ENCODE measurements at regions not wholly inside any gene's neighbourhood (a gene's known extent, or its start where the extent isn't known, plus 50 kb on each side); places are given as distances from the start of the nearest gene placed in this dataset.

DNA sequence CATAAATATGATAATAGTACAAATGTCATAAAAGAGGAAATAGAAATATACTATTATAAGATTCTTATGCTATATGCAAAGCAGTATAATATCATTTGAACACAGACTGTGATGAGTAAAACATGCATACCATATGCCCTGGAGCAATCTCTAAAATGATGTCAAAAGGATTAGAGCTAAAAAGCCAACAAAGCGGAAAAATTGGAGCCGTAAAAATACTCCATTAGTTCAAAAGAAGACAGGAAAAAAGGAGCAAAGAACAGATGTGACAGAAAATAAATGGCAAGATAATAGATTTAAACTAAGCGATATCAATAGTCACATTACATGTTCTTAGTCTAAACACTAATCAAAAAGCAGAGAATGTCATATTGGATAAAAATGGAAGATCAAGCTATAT lies 191.0 kb upstream of the PLPP4 start:
- H3K4me3 ChIP-seq, result no peak overlapping the region
- H3K27me3 ChIP-seq, result no peaks in the 10 kb centered on the region
- H3K27ac ChIP-seq, result no peak overlapping the region
- no peaks in the 10 kb centered on the region for H3K9me3 ChIP-seq
- intact Hi-C loops (cut with DNase I; ENCODE audit: low total_unique reads), result no loop called here
- H3K4me1 ChIP-seq, result no peaks in the 10 kb centered on the region
- H3K36me3 ChIP-seq, result no peaks in the 10 kb centered on the region
- no peak for DNase-seq
- no peak for TF ChIP-seq CTCF (IDR thresholded peaks at IDR 0.05)

DNA sequence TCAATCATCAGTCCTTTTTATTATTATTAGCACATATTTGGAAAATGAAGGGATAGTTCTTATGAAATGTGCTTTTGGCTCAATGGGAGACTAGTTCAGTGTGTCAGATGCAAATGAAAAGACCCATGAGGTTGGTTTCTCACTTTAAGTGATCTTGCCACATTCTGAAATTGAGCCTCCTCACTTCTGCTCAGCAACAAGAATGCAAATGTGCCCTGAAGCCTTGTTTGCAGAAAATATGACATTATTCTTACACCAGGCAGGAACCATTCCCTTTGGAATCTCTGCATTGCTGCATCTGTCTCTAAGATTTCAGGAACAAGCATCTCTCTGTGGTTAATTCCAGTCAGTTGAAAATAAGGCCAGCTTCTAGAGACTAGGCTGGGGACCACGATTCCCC lies 186.1 kb upstream of the PLPP4 start:
- H3K27ac ChIP-seq, result no peak overlapping the region
- H3K4me3 ChIP-seq, result no peak overlapping the region
- H3K36me3 ChIP-seq, result no peaks in the 10 kb centered on the region
- no peaks in the 10 kb centered on the region for H3K4me1 ChIP-seq
- no peaks in the 10 kb centered on the region for H3K9me3 ChIP-seq
- TF ChIP-seq CTCF (IDR thresholded peaks at IDR 0.05), result no peak
- no peak for DNase-seq
- no peaks in the 10 kb centered on the region for H3K27me3 ChIP-seq
- intact Hi-C loops (cut with DNase I; ENCODE audit: low total_unique reads), result no loop called here

DNA sequence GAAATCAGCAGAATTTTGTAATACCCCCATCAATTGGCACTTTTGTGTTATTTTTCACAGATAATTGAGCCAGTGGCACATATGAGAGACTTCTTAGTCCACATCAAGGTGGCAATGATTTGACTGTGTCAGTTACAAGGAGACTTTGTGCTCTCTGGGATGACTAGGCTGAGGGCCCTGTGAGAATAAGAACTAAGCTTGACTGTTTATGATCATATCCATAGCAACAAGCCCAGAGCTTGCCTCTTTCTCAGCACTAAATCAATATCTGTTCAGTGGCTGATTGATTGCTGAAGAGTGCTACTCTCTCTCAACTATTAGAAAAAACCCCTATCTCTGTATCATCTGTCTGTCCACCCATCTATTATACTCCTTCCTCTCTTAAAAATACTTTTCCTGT lies 185.3 kb upstream of the PLPP4 start:
- Histone ChIP-seq H3K4me1 (no peaks in the 10 kb centered on the region), H3K36me3 (no peaks in the 10 kb centered on the region), H3K27ac (no peak overlapping the region), H3K4me3 (no peak overlapping the region), H3K9me3 (no peaks in the 10 kb centered on the region), H3K27me3 (no peaks in the 10 kb centered on the region)
- TF ChIP-seq CTCF (IDR thresholded peaks at IDR 0.05), result no peak
- no peak for DNase-seq
- intact Hi-C loops (cut with DNase I; ENCODE audit: low total_unique reads), result no loop called here

- TF ChIP-seq CTCF (IDR thresholded peaks at IDR 0.05), result no peak
- no peak for DNase-seq
- Histone ChIP-seq H3K36me3 (no peaks in the 10 kb centered on the region), H3K9me3 (no peaks in the 10 kb centered on the region), H3K27ac (no peak overlapping the region), H3K27me3 (no peaks in the 10 kb centered on the region), H3K4me1 (no peaks in the 10 kb centered on the region), H3K4me3 (no peak overlapping the region)
- intact Hi-C loops (cut with DNase I; ENCODE audit: low total_unique reads), result no loop called here
Observed at GRCh38 chr10:120272350-120272749, 184.7 kb upstream of the PLPP4 start.

DNA sequence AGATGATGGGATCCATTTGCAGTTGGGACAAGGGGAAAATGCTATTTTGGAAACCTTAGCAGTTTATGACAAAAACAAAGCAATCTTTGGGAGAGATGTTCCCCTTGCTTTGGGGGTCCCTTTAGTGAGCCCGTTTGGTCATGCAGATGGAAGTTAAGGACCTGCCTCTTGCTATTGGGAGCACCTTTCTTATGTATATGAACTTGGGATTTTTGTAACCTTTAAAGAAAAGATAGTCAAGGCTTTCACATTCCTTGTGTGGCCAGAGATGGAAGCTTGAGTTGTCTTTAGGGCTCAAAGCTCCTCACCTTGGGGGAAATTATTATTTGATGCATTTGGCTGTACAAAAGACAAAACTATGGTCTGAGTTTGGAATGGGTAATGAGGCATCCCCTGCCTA lies 179.0 kb upstream of the PLPP4 start:
- Histone ChIP-seq H3K9me3 (no peaks in the 10 kb centered on the region), H3K27ac (no peak overlapping the region), H3K4me3 (no peak overlapping the region), H3K36me3 (no peaks in the 10 kb centered on the region), H3K27me3 (no peaks in the 10 kb centered on the region), H3K4me1 (no peaks in the 10 kb centered on the region)
- DNase-seq, result no peak
- TF ChIP-seq CTCF (IDR thresholded peaks at IDR 0.05), result no peak
- intact Hi-C loops (cut with DNase I; ENCODE audit: low total_unique reads), result no loop called here

GRCh38 chr10:120279196-120279595 lies 177.8 kb upstream of the PLPP4 start:
- Histone ChIP-seq H3K9me3 (no peaks in the 10 kb centered on the region), H3K4me1 (no peaks in the 10 kb centered on the region), H3K27ac (no peak overlapping the region), H3K4me3 (no peak overlapping the region), H3K27me3 (no peaks in the 10 kb centered on the region), H3K36me3 (no peaks in the 10 kb centered on the region)
- TF ChIP-seq CTCF (IDR thresholded peaks at IDR 0.05), result no peak
- no peak for DNase-seq
- intact Hi-C loops (cut with DNase I; ENCODE audit: low total_unique reads), result no loop called here

Data from tibial artery (tissue), 4 donors.